ENCODE measurements at regions not wholly inside any gene's neighbourhood (a gene's known extent, or its start where the extent isn't known, plus 50 kb on each side); places are given as distances from the start of the nearest gene placed in this dataset.
"Not testable (repeated sequence)": the region's sequence is repeated elsewhere in the genome, so short reads cannot be mapped to it uniquely, and the experiment has no call there.

DNA sequence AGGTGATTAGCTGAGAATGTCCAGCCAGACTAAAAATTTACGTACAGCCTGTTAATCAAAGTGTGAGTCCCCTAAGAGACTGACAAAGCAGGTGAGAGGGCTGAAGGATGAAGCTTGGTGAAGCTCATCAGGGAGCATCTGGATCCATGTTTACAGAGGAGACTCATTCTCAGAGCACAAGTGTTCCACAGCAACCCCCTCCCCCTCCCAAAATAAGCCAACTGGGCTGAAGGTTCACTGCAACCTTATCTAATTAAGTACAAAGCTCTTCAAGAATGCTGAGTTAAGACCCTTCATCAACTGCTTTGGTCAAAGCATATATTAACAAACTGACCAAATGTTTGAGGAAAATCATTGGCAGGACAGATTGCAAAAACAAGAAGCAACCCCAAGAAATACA, 262.6 kb upstream of the ZNF385D start:
- Histone ChIP-seq H3K9me3 (no peaks in the 10 kb centered on the region), H3K4me1 (no peaks in the 10 kb centered on the region), H3K27ac (no peak overlapping the region), H3K27me3 (no peaks in the 10 kb centered on the region), H3K36me3 (no peaks in the 10 kb centered on the region), H3K4me3 (no peak overlapping the region)
- intact Hi-C loops (cut with DNase I; ENCODE audit: low total_unique reads) = no loop called here
- no peak for TF ChIP-seq POLR2AphosphoS5 (IDR thresholded peaks at IDR 0.05)
- no peak for TF ChIP-seq POLR2A (IDR thresholded peaks at IDR 0.05)
- TF ChIP-seq, protein P1, sequence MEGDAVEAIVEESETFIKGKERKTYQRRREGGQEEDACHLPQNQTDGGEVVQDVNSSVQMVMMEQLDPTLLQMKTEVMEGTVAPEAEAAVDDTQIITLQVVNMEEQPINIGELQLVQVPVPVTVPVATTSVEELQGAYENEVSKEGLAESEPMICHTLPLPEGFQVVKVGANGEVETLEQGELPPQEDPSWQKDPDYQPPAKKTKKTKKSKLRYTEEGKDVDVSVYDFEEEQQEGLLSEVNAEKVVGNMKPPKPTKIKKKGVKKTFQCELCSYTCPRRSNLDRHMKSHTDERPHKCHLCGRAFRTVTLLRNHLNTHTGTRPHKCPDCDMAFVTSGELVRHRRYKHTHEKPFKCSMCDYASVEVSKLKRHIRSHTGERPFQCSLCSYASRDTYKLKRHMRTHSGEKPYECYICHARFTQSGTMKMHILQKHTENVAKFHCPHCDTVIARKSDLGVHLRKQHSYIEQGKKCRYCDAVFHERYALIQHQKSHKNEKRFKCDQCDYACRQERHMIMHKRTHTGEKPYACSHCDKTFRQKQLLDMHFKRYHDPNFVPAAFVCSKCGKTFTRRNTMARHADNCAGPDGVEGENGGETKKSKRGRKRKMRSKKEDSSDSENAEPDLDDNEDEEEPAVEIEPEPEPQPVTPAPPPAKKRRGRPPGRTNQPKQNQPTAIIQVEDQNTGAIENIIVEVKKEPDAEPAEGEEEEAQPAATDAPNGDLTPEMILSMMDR (IDR thresholded peaks at IDR 0.05) = no peak
- DNase-seq (ENCODE audit: low spot score in 2 of 2) = no peak

DNA sequence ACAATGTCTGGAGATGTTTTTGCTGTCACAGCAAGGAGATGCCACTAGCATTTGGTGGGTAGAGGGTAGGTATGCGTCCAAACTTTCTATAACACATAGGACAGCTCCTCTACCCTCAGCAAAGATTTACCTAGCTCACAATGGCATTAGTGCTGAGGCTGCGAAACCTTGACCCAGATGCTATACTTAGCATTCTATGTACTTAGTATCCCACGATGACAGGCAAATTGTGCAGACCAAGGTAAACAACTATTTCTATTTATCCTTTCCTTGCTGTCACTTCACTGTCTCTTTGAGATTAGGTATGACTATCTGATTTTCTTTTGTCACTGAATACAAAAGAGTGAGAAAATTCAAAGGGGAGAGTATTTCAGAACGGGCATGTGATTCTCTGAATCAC, 265.2 kb upstream of the ZNF385D start:
- intact Hi-C loops (cut with DNase I; ENCODE audit: low total_unique reads) = no loop called here
- no peak for DNase-seq (ENCODE audit: low spot score in 2 of 2)
- no peaks in the 10 kb centered on the region for H3K27me3 ChIP-seq
- H3K27ac ChIP-seq = no peak overlapping the region
- TF ChIP-seq, protein P1 (IDR thresholded peaks at IDR 0.05) = no peak
- TF ChIP-seq POLR2A (IDR thresholded peaks at IDR 0.05) (no peak), POLR2AphosphoS5 (IDR thresholded peaks at IDR 0.05) (no peak)
- H3K4me1 ChIP-seq = no peaks in the 10 kb centered on the region
- H3K4me3 ChIP-seq = no peak overlapping the region
- no peaks in the 10 kb centered on the region for H3K9me3 ChIP-seq
- no peaks in the 10 kb centered on the region for H3K36me3 ChIP-seq

DNA sequence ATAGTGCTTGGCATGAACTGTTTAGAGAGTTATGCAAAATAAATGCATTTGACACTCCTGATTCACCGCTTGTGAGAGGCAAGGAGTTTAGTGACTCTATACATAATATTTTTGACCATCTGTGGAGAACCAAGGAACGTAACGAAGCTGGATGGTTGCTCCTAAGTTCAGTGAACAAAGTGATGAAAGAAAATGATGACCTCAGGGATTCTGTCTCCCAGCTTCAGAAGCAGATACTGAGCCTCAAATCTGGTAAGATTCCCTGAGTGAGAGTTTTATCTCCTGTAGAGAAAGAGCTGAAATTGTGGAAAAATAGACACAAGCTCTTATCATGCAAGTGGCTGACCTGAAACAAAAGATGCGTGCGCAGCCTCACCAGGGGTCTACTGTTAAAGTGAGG, 273.6 kb upstream of the ZNF385D start:
- H3K36me3 ChIP-seq; H3K27me3 ChIP-seq; H3K27ac ChIP-seq; H3K9me3 ChIP-seq; intact Hi-C loops (cut with DNase I; ENCODE audit: low total_unique reads); H3K4me1 ChIP-seq; DNase-seq (ENCODE audit: low spot score in 2 of 2); H3K4me3 ChIP-seq: not testable (repeated sequence)

DNA sequence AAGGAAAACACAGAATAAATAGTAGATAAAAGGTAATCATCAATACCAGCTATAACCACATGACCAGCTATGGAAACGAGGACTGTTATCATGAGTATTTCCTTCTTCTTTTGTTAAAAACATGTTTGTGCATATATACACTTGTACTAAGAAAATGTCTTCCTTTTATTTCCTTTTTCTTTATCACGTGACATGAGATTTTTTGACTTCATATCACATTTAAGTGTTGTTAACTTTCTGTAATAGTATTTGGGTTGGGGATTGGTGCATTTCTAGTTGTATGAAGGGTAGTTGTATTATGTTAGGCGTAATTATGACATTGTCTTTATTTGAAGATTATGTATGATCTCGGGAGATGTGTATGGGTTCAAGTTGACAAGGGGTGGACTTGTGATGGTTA, 278.5 kb upstream of the ZNF385D start:
- intact Hi-C loops (cut with DNase I; ENCODE audit: low total_unique reads) = no loop called here
- H3K27me3 ChIP-seq = no peaks in the 10 kb centered on the region
- H3K9me3 ChIP-seq = peaks cover 0 to 3% of the 10 kb centered on the region in 2 donors
- TF ChIP-seq, protein P1 (IDR thresholded peaks at IDR 0.05) = no peak
- no peak overlapping the region for H3K27ac ChIP-seq
- H3K4me3 ChIP-seq = no peak overlapping the region
- no peak for DNase-seq (ENCODE audit: low spot score in 2 of 2)
- no peaks in the 10 kb centered on the region for H3K4me1 ChIP-seq
- H3K36me3 ChIP-seq = no peaks in the 10 kb centered on the region

DNA sequence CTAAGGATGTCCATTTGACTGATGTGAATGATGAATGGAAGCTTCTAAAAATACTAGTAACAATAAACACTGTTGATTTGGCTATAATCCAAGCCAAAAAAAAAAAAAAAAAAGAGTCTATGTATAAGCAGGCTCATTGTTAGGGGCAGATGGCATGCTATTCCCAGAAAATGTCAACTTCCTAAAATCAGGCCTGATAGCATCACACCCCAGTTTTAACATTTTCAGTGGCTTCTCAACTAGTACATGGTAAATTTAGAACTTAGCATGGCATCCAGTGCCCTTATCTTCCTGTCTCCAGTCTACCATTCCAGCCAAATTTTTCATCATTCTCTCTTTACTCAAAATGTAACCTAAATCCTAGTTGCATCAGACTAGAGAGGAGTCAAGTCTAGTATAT, 288.2 kb upstream of the ZNF385D start:
- Histone ChIP-seq H3K9me3 (no peaks in the 10 kb centered on the region), H3K36me3 (no peaks in the 10 kb centered on the region), H3K27me3 (no peaks in the 10 kb centered on the region), H3K27ac (no peak overlapping the region), H3K4me1 (no peaks in the 10 kb centered on the region), H3K4me3 (no peak overlapping the region)
- no peak for DNase-seq (ENCODE audit: low spot score in 2 of 2)
- TF ChIP-seq, protein P1 (IDR thresholded peaks at IDR 0.05) = no peak
- TF ChIP-seq POLR2A (IDR thresholded peaks at IDR 0.05) (no peak), POLR2AphosphoS5 (IDR thresholded peaks at IDR 0.05) (no peak)
- intact Hi-C loops (cut with DNase I; ENCODE audit: low total_unique reads) = no loop called here

DNA sequence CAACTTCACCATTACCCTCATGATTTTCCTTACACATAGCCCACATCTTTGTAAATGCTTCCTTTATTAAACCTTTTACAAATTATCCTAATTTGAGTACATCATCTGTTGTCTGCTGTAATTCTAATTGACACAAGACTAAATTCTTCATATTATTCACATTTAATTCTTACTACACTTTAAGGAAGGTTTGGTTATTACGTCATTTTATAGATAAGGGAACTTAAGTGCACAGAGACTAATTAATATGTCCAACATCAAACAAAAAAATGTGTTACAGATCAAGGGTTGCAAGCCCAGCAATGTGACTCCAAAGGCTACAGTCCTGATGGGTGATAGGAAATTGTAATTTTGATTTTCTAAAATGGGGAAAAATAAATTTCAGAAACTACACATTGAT, 289.1 kb upstream of the ZNF385D start:
- DNase-seq (ENCODE audit: low spot score in 2 of 2) = no peak
- no peaks in the 10 kb centered on the region for H3K36me3 ChIP-seq
- H3K4me3 ChIP-seq = no peak overlapping the region
- TF ChIP-seq POLR2A (IDR thresholded peaks at IDR 0.05) (no peak), POLR2AphosphoS5 (IDR thresholded peaks at IDR 0.05) (no peak)
- TF ChIP-seq, protein P1 (IDR thresholded peaks at IDR 0.05) = no peak
- H3K27ac ChIP-seq = no peak overlapping the region
- no peaks in the 10 kb centered on the region for H3K4me1 ChIP-seq
- intact Hi-C loops (cut with DNase I; ENCODE audit: low total_unique reads) = no loop called here
- H3K27me3 ChIP-seq = no peaks in the 10 kb centered on the region
- no peaks in the 10 kb centered on the region for H3K9me3 ChIP-seq
